ENCODE measurements at regions not wholly inside any gene's neighbourhood (a gene's known extent, or its start where the extent isn't known, plus 50 kb on each side); places are given as distances from the start of the nearest gene placed in this dataset.

DNA sequence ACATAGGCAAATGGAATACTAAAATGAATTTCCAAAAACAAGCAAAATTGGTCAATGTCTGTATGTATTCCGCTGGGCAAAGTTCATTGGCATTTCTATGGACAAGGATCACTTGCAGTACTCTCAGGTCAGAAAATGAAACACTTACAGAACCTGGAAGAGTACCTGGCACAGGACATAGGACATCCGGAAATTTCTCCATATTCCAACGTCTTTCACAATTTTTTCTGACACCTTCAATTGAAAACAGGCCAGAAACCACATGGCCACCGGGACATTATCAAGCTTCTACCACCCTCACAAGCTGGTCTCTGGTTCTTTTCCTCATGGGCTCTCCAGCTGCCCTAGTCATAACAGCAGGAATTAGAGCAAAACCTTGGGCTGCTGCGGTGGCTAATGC, 96.9 kb upstream of the MSH6 start:
- no peaks in the 10 kb centered on the region for H3K9me3 Mint-ChIP-seq
- no peaks in the 10 kb centered on the region; the same call in none of the 2 replicates for H3K27me3 Mint-ChIP-seq (ENCODE audit: insufficient read depth)
- H3K4me3 Mint-ChIP-seq: no peak overlapping the region
- no peak overlapping the region for H3K27ac Mint-ChIP-seq
- DNase-seq: no peak
- H3K4me1 Mint-ChIP-seq (ENCODE audit: low read depth): peaks cover 13% of the 10 kb centered on the region; the same call in 1 of the 2 replicates
- no peaks in the 10 kb centered on the region for H3K36me3 Mint-ChIP-seq (ENCODE audit: low read depth)
- TF ChIP-seq, protein P1, sequence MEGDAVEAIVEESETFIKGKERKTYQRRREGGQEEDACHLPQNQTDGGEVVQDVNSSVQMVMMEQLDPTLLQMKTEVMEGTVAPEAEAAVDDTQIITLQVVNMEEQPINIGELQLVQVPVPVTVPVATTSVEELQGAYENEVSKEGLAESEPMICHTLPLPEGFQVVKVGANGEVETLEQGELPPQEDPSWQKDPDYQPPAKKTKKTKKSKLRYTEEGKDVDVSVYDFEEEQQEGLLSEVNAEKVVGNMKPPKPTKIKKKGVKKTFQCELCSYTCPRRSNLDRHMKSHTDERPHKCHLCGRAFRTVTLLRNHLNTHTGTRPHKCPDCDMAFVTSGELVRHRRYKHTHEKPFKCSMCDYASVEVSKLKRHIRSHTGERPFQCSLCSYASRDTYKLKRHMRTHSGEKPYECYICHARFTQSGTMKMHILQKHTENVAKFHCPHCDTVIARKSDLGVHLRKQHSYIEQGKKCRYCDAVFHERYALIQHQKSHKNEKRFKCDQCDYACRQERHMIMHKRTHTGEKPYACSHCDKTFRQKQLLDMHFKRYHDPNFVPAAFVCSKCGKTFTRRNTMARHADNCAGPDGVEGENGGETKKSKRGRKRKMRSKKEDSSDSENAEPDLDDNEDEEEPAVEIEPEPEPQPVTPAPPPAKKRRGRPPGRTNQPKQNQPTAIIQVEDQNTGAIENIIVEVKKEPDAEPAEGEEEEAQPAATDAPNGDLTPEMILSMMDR (IDR thresholded peaks at IDR 0.05): no peak

DNA sequence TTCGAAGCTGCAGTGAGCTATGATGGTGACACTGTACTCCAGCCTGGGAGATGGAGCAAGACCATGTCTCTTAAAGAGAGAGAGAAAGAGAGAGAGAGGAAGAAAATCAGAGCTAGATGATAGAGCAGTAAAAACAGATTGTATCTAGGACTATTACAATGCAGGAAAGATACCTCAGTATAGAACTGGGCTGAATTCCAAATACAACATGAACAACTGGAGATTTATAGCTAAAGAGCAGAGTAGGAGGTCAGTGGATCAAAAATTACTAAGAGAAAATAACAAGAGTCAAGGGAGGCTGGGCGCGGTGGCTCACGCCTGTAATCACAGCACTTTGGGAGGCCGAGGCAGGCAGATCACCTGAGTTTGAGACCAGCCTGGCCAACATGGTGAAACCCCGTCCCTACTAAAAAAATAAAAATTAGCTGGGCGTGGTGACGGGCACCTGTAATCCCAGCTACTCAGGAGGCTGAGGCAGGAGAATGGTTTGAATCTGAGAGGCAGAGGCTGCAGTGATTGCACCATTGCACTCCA, 100.7 kb upstream of the MSH6 start:
- H3K4me1 Mint-ChIP-seq (ENCODE audit: low read depth): no peaks in the 10 kb centered on the region
- TF ChIP-seq, protein P1 (IDR thresholded peaks at IDR 0.05): no peak
- no peak overlapping the region for H3K4me3 Mint-ChIP-seq
- H3K27ac Mint-ChIP-seq: no peak overlapping the region
- no peak for DNase-seq
- H3K9me3 Mint-ChIP-seq: no peaks in the 10 kb centered on the region
- H3K36me3 Mint-ChIP-seq (ENCODE audit: low read depth): no peaks in the 10 kb centered on the region
- H3K27me3 Mint-ChIP-seq (ENCODE audit: insufficient read depth): peaks cover 1% of the 10 kb centered on the region; the same call in 1 of the 2 replicates

- Mint-ChIP-seq H3K4me1 (ENCODE audit: low read depth) (no peaks in the 10 kb centered on the region), H3K27ac (no peak overlapping the region), H3K36me3 (ENCODE audit: low read depth) (no peaks in the 10 kb centered on the region), H3K4me3 (no peak overlapping the region), H3K27me3 (ENCODE audit: insufficient read depth) (peaks cover 4% of the 10 kb centered on the region), H3K9me3 (no peaks in the 10 kb centered on the region)
- TF ChIP-seq, protein P1 (IDR thresholded peaks at IDR 0.05): no peak
- DNase-seq: no peak
Observed at GRCh38 chr2:47676261-47676926, 105.6 kb upstream of the KCNK12 start.

- H3K9me3 Mint-ChIP-seq: no peaks in the 10 kb centered on the region
- TF ChIP-seq, protein P1 (IDR thresholded peaks at IDR 0.05): no peak
Observed at GRCh38 chr2:47675196-47675825, 104.5 kb upstream of the KCNK12 start.

GRCh38 chr2:47666332-47666731, 95.5 kb upstream of the KCNK12 start:
- Mint-ChIP-seq H3K4me3 (no peak overlapping the region), H3K27me3 (ENCODE audit: insufficient read depth) (peaks cover 1% of the 10 kb centered on the region; the same call in 1 of the 2 replicates), H3K9me3 (no peaks in the 10 kb centered on the region), H3K36me3 (ENCODE audit: low read depth) (no peaks in the 10 kb centered on the region), H3K27ac (no peak overlapping the region), H3K4me1 (ENCODE audit: low read depth) (no peaks in the 10 kb centered on the region)
- TF ChIP-seq, protein P1 (IDR thresholded peaks at IDR 0.05): no peak
- DNase-seq: no peak

More at GRCh38 chr2:47675196-47675825, 104.5 kb upstream of the KCNK12 start:
- DNase-seq: no peak
- peaks cover 4% of the 10 kb centered on the region for H3K27me3 Mint-ChIP-seq (ENCODE audit: insufficient read depth)
- no peak overlapping the region for H3K4me3 Mint-ChIP-seq
- H3K27ac Mint-ChIP-seq: no peak overlapping the region
- H3K36me3 Mint-ChIP-seq (ENCODE audit: low read depth): no peaks in the 10 kb centered on the region
- no peaks in the 10 kb centered on the region for H3K4me1 Mint-ChIP-seq (ENCODE audit: low read depth)

Measured in HFFc6 (cell line).